OCI-LY1 (cell line): ENCODE measurements at regions not wholly inside any gene's neighbourhood (a gene's known extent, or its start where the extent isn't known, plus 50 kb on each side); places are given as distances from the start of the nearest gene placed in this dataset.

Experiments used
- H2AFZ ChIP-seq: fragments of 200-600 bp; sonication (generic), shearing (Covaris generic); 2 replicates; pipeline ENCODE4 v1.6.0; 2014; ENCODE audit warnings: antibody characterized with exemption, mild to moderate bottlenecking, low read length
- H3F3A ChIP-seq: fragments of 200-600 bp; sonication (generic), shearing (Covaris generic); 2 replicates; pipeline ENCODE4 v1.6.0; 2014; ENCODE audit warnings: mild to moderate bottlenecking, antibody characterized with exemption, low read length, moderate library complexity; ENCODE audit not compliant: insufficient read depth
- H3K27ac ChIP-seq: fragments of 200-600 bp; sonication (generic); 2 replicates; pipeline ENCODE4 v1.5.1; 2014; ENCODE audit warnings: low read length, mixed run types, mild to moderate bottlenecking, low read depth; ENCODE audit not compliant: poor library complexity, severe bottlenecking
- H3K27me3 ChIP-seq: fragments of 200-600 bp; sonication (generic); 2 replicates; pipeline ENCODE4 v1.6.0; 2014; ENCODE audit warnings: antibody characterized with exemption, mild to moderate bottlenecking, low read length, moderate library complexity; ENCODE audit not compliant: insufficient read depth
- H3K36me3 ChIP-seq: fragments of 200-600 bp; sonication (generic); 2 replicates; pipeline ENCODE4 v1.6.1; 2014; ENCODE audit warnings: mild to moderate bottlenecking, antibody characterized with exemption, low read length, moderate library complexity, mixed read lengths; ENCODE audit not compliant: insufficient read depth
- H3K4me1 ChIP-seq: fragments of 200-600 bp; sonication (generic); 2 replicates; pipeline ENCODE4 v1.5.1; 2014; ENCODE audit warnings: mild to moderate bottlenecking, low read length, moderate library complexity; ENCODE audit not compliant: insufficient read depth, severe bottlenecking
- H3K4me2 ChIP-seq: fragments of 200-600 bp; sonication (generic), shearing (Covaris generic); 2 replicates; pipeline ENCODE4 v1.6.1; 2014; ENCODE audit warnings: low read length
- H3K4me3 ChIP-seq: fragments of 200-600 bp; sonication (generic); 2 replicates; pipeline ENCODE4 v1.5.1; 2014; ENCODE audit warnings: low read length, low read depth, mild to moderate bottlenecking, mixed read lengths; ENCODE audit not compliant: poor library complexity, severe bottlenecking
- H3K79me2 ChIP-seq: fragments of 200-600 bp; shearing (Covaris generic); 2 replicates; pipeline ENCODE4 v1.6.1; 2016; ENCODE audit warnings: mixed run types, low read length, mixed read lengths; ENCODE audit not compliant: insufficient read depth
- H3K9ac ChIP-seq: fragments of 200-600 bp; sonication (generic), shearing (Covaris generic); 2 replicates; pipeline ENCODE4 v1.6.1; 2014; ENCODE audit warnings: mild to moderate bottlenecking, low read length, mixed read lengths
- H3K9me2 ChIP-seq: fragments of 200-600 bp; sonication (generic), shearing (Covaris generic); 2 replicates; pipeline ENCODE4 v1.6.1; 2014; ENCODE audit warnings: low read depth, mild to moderate bottlenecking, low read length, mixed read lengths
- H3K9me3 ChIP-seq: fragments of 200-600 bp; shearing (Covaris generic); 2 replicates; pipeline ENCODE4 v1.6.1; 2014; ENCODE audit warnings: low read length, mixed read lengths
- H4K20me1 ChIP-seq: fragments of 200-600 bp; sonication (generic), shearing (Covaris generic); 2 replicates; pipeline ENCODE4 v1.6.0; 2016; ENCODE audit warnings: mild to moderate bottlenecking, low read length; ENCODE audit not compliant: insufficient read depth
- CTCF ChIP-seq: fragments of 200-600 bp; sonication (generic), shearing (Covaris generic); IDR thresholded peaks from 2 replicates; pipeline ENCODE4 v1.5.1; 2017; ENCODE audit warnings: mild to moderate bottlenecking, antibody characterized with exemption, low read length, moderate library complexity, mixed read lengths
- EZH2 ChIP-seq: fragments of 200-600 bp; sonication (generic), shearing (Covaris generic); IDR thresholded peaks from 2 replicates; pipeline ENCODE4 v1.8.0; 2017; ENCODE audit warnings: borderline replicate concordance, mixed run types, mild to moderate bottlenecking, antibody characterized with exemption, low read length, moderate library complexity, mixed read lengths

GRCh38 chr5:28164568-28164967 lies 1126.2 kb upstream of the CDH9 start:
- Histone ChIP-seq H3K4me1 (no peaks in the 10 kb centered on the region), H2AFZ (no peak overlapping the region), H3K9me2 (no peaks in the 10 kb centered on the region), H3F3A (0 out of 2 replicates have a peak, but pooled peaks cover 3% of the 10 kb centered on the region), H3K27me3 (no peaks in the 10 kb centered on the region), H3K36me3 (no peaks in the 10 kb centered on the region), H3K9ac (no peak overlapping the region), H3K27ac (no peak overlapping the region), H4K20me1 (no peaks in the 10 kb centered on the region), H3K4me3 (no peak overlapping the region), H3K9me3 (no peaks in the 10 kb centered on the region), H3K79me2 (no peaks in the 10 kb centered on the region), H3K4me2 (no peak overlapping the region)
- no peak for TF ChIP-seq EZH2
- TF ChIP-seq CTCF: no peak

GRCh38 chr5:28156981-28157380 lies 1118.6 kb upstream of the CDH9 start:
- no peak overlapping the region for H3K4me2 ChIP-seq
- no peaks in the 10 kb centered on the region for H3K36me3 ChIP-seq
- H3K4me1 ChIP-seq: no peaks in the 10 kb centered on the region
- H3K27me3 ChIP-seq: no peaks in the 10 kb centered on the region
- no peaks in the 10 kb centered on the region for H4K20me1 ChIP-seq
- no peak for TF ChIP-seq CTCF
- no peak for TF ChIP-seq EZH2
- H2AFZ ChIP-seq: no peak overlapping the region
- H3K9me2 ChIP-seq: no peaks in the 10 kb centered on the region
- no peak overlapping the region for H3K27ac ChIP-seq
- no peaks in the 10 kb centered on the region for H3K79me2 ChIP-seq
- no peaks in the 10 kb centered on the region for H3K9me3 ChIP-seq
- 0 out of 2 replicates have a peak, but pooled peaks cover 3% of the 10 kb centered on the region for H3F3A ChIP-seq
- no peak overlapping the region for H3K4me3 ChIP-seq
- no peak overlapping the region for H3K9ac ChIP-seq

GRCh38 chr5:28143519-28143918 lies 1105.1 kb upstream of the CDH9 start:
- Histone ChIP-seq H3K4me2 (no peak overlapping the region), H3K9ac (no peak overlapping the region), H3K4me3 (no peak overlapping the region), H3K27ac (no peak overlapping the region), H3K79me2 (no peaks in the 10 kb centered on the region), H3K9me3 (no peaks in the 10 kb centered on the region), H2AFZ (no peak overlapping the region), H3K4me1 (no peaks in the 10 kb centered on the region), H3F3A (no peaks in the 10 kb centered on the region), H4K20me1 (no peaks in the 10 kb centered on the region), H3K36me3 (no peaks in the 10 kb centered on the region), H3K27me3 (no peaks in the 10 kb centered on the region), H3K9me2 (no peaks in the 10 kb centered on the region)
- TF ChIP-seq EZH2 (no peak), CTCF (no peak)
